Activated T-helper 2 cell treated with anti-CD3 and anti-CD28 coated beads, Interferon-gamma antibody, Interleukin-2, Interleukin-4, amounts not matched to agents 10 μg/mL and 5 μg/mL and 100 μg/mL, durations not matched to agents 14 hours and 24 hours and 36 hours (primary cell): ENCODE measurements at regions not wholly inside any gene's neighbourhood (a gene's known extent, or its start where the extent isn't known, plus 50 kb on each side); places are given as distances from the start of the nearest gene placed in this dataset.

Experiments
- DNase-seq: peaks from one replicate; pipeline ENCODE4 v3.0.0; 2021; ENCODE audit warnings: low spot score
- H3K27ac Mint-ChIP-seq: one replicate; pipeline ENCODE4 v1.8.0; 2021; ENCODE audit warnings: mixed read lengths
- H3K27me3 Mint-ChIP-seq: one replicate; pipeline ENCODE4 v1.8.0; 2021; ENCODE audit warnings: low read depth, mixed read lengths
- H3K36me3 Mint-ChIP-seq: one replicate; pipeline ENCODE4 v1.8.0; 2021; ENCODE audit warnings: low read depth, mixed read lengths
- H3K4me1 Mint-ChIP-seq: one replicate; pipeline ENCODE4 v1.8.0; 2021; ENCODE audit warnings: low read depth, mixed read lengths
- H3K4me3 Mint-ChIP-seq: one replicate; pipeline ENCODE4 v1.8.0; 2021; ENCODE audit warnings: low read depth, mild to moderate bottlenecking, moderate library complexity, mixed read lengths
- H3K9me3 Mint-ChIP-seq: one replicate; pipeline ENCODE4 v1.8.0; 2021; ENCODE audit warnings: mixed read lengths
- intact Hi-C: fragments of 100-400 bp; cut with micrococcal nuclease; formaldehyde crosslinking; loops from one replicate; pipeline ENCODE4 v1.15.1; 2023

DNA sequence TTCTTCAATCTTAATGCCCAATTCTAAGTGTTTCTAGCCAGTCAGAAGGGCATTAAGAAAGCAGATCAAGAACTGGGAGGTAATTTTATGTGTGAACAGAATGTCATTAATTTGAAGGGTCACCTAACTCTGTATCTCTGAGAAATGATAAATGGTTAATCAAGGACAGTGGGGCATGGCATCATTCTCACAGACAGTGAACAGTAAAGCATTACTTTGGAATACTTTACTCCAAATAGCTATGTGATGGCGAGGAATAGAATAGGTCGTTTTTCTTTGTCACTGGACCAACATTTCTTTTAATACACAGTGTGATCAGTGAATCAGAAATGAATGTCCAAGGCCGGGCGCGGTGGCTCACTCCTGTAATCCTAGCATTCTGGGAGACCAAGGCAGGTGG, 166.1 kb upstream of the KRR1 start:
- Mint-ChIP-seq H3K27me3 (peaks cover 12% of the 10 kb centered on the region), H3K9me3 (peaks cover 4% of the 10 kb centered on the region), H3K4me1 (no peaks in the 10 kb centered on the region), H3K27ac (no peak overlapping the region), H3K4me3 (no peak overlapping the region), H3K36me3 (no peaks in the 10 kb centered on the region)
- intact Hi-C loops = no loop called here
- no peak for DNase-seq

DNA sequence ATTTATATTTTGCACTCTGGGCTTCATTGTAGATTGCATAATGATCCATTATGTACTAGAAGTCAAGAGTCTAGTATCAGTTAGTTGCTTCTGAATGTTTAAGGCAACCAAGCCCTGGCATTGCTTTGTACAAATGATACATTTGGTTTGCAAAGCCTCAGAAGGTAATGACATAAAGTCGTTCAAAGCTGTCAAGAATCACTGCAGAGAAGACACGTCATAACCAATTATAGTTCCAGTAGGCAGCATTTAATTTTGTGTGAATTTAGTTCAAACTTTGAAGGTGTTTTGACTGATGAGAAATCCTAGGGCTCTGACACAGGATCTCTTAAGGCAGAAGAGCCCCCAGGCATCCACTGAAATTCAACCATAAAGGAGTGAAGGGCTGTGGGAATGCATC, 163.0 kb upstream of the KRR1 start:
- Mint-ChIP-seq H3K27me3 (peaks cover 16% of the 10 kb centered on the region), H3K4me3 (no peak overlapping the region), H3K27ac (no peak overlapping the region), H3K36me3 (no peaks in the 10 kb centered on the region), H3K4me1 (no peaks in the 10 kb centered on the region), H3K9me3 (no peaks in the 10 kb centered on the region)
- DNase-seq = no peak
- intact Hi-C loops = no loop called here

DNA sequence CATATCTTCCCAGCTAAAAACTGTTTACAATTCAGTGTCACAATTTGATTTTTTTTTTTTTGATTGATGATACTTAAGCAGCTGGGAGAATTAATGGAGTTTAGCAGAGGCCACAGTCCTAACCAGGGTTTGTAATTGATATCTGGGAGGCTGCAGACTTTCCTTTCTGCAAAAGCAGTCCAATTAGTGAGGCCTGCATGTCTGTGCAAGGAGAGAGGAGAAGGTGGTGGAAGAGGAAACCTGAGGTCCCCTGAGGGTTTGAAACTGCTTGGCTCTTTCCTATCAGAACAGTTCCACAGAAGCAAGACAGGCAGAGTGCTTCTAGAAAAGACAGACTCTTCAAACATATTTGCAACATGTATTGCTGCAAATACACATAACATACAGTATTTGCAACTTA, 160.8 kb upstream of the KRR1 start:
- intact Hi-C loops = no loop called here
- Mint-ChIP-seq H3K9me3 (no peaks in the 10 kb centered on the region), H3K27me3 (peaks cover 14% of the 10 kb centered on the region), H3K4me3 (no peak overlapping the region), H3K4me1 (no peaks in the 10 kb centered on the region), H3K36me3 (no peaks in the 10 kb centered on the region), H3K27ac (no peak overlapping the region)
- no peak for DNase-seq

DNA sequence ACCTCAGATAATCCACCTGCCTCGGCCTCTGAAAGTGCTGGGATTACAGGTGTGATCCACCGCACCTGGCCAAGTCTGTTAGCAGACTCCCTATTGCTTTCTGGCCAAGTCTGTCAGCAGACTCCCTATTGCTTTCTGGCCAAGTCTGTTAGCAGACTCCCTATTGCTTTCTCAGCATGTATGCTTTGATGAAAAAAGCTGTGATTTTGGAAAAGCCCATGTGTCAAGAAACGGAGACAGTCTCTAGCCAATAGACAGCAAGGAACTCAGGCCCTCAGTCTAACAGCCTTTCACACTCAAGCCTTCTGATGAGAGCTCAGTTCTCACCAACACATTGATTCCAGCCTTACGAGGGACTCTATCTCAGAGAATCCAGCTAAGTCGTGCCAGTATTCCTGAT, 158.8 kb upstream of the KRR1 start:
- Mint-ChIP-seq H3K27me3 (peaks cover 15% of the 10 kb centered on the region), H3K36me3 (no peaks in the 10 kb centered on the region), H3K9me3 (no peaks in the 10 kb centered on the region), H3K4me3 (no peak overlapping the region), H3K27ac (no peak overlapping the region), H3K4me1 (no peaks in the 10 kb centered on the region)
- no peak for DNase-seq
- intact Hi-C loops = no loop called here

GRCh38 chr12:75666939-75667334, 155.5 kb upstream of the KRR1 start:
- no peaks in the 10 kb centered on the region for H3K4me1 Mint-ChIP-seq
- peaks cover 12% of the 10 kb centered on the region for H3K27me3 Mint-ChIP-seq

DNA sequence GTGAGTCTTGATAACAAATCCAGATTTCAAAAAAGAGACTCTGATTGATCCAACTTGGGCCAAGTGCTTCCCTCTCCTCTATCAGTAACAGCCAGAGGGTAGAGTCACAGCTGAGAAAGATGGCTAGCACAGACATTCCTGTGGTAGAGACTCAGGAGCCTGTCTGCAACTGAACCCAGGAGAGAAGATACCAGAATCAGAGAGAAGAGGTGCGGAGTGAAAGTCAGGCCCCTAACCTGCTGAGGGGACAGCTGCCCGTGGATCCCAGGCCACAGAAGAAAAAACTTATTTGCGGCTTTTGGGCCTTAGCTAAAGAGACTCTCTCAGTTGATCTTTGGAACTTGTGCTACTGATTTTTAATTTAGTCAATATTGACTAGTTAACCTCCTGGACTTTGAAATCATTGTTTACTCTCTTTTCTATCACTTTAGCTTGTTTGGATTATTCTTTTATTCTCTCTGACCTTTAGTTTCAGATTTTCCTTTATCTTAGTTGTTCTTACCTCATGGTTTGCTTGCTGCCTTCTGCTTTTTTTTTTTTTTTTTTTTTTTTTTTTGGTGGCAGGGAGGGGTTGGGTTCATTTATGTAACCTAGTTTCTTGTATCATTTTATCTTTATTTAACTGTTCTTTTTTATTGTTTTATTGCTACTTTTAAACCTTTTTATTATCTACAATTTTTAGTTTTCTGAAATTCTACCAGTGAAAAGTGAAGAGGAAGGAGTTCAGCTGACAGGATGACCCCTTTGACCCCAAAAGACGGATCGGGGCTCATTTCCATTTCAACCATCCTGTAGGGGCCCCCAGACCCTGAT, 154.9 kb upstream of the KRR1 start:
- no peak overlapping the region for H3K27ac Mint-ChIP-seq
- H3K9me3 Mint-ChIP-seq = no peaks in the 10 kb centered on the region
- H3K4me3 Mint-ChIP-seq = no peak overlapping the region
- no peak for DNase-seq
- intact Hi-C loops = no loop called here
- peaks cover 10% of the 10 kb centered on the region for H3K27me3 Mint-ChIP-seq
- H3K4me1 Mint-ChIP-seq = no peaks in the 10 kb centered on the region
- no peaks in the 10 kb centered on the region for H3K36me3 Mint-ChIP-seq

More at GRCh38 chr12:75666939-75667334, 155.5 kb upstream of the KRR1 start:
- intact Hi-C loops = no loop called here
- Mint-ChIP-seq H3K27ac (no peak overlapping the region), H3K36me3 (no peaks in the 10 kb centered on the region), H3K9me3 (no peaks in the 10 kb centered on the region), H3K4me3 (no peak overlapping the region)
- no peak for DNase-seq

DNA sequence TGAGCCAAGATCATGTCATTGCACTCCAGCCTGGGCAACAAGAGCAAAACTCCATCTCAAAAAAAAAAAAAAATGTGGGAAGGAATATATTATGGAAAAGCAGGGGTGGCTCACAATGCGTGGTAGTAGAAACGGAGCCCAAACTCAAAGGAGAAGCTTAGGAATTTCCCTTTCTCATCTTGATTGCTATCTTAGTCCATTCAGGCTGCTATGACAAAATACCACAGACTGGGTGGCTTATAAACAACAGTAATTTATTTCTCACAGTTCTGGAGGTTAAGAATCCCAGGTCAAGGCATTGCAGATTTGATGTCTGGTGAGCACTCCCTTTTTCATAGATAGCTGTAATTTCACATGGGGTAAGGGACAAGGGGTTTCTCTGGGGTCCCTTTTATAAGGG, 153.8 kb upstream of the KRR1 start:
- Mint-ChIP-seq H3K4me3 (no peak overlapping the region), H3K4me1 (no peaks in the 10 kb centered on the region), H3K27ac (no peak overlapping the region), H3K27me3 (peaks cover 8% of the 10 kb centered on the region), H3K9me3 (no peaks in the 10 kb centered on the region), H3K36me3 (no peaks in the 10 kb centered on the region)
- no peak for DNase-seq
- intact Hi-C loops = no loop called here

DNA sequence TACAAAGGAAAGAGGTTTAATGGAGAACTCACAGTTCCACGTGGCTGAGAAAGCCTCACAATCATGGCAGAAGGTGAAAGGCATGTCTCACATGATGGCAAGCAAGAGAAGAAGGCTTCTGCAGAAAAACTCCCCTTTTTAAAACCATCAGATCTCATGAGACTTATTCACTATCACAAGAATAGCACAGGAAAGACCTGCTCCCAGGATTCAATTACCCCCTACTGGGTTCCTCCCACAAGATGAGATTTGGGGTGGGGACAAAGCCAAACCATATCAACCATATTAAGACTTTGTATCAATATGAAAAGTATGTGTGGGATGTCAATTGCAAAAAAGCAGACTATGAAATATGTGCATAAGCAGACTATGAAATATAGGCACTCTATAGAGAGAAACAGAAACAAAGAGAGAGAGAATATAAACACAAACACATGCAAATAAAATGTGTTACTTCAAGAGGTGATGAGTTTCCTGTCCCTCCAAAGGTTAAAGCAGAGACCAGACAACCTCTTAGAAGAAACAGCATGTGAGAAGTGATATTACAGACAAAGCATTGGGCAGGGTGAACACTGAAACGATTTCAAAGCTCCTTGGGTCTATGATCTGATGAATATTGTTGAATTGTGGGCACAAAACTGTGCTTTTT, 151.2 kb upstream of the KRR1 start:
- no peak overlapping the region for H3K27ac Mint-ChIP-seq
- no peak for DNase-seq
- peaks cover 8% of the 10 kb centered on the region for H3K27me3 Mint-ChIP-seq
- no peaks in the 10 kb centered on the region for H3K9me3 Mint-ChIP-seq
- peaks cover 11% of the 10 kb centered on the region for H3K4me1 Mint-ChIP-seq
- H3K4me3 Mint-ChIP-seq = no peak overlapping the region
- intact Hi-C loops = no loop called here
- no peaks in the 10 kb centered on the region for H3K36me3 Mint-ChIP-seq

GRCh38 chr12:75661908-75662307, 150.5 kb upstream of the KRR1 start:
- no peak for DNase-seq
- Mint-ChIP-seq H3K9me3 (no peaks in the 10 kb centered on the region), H3K27me3 (peaks cover 5% of the 10 kb centered on the region), H3K36me3 (no peaks in the 10 kb centered on the region), H3K4me3 (no peak overlapping the region), H3K4me1 (peaks cover 11% of the 10 kb centered on the region), H3K27ac (no peak overlapping the region)
- intact Hi-C loops = no loop called here

GRCh38 chr12:75660805-75661404, 149.5 kb upstream of the KRR1 start:
- H3K27ac Mint-ChIP-seq = no peak overlapping the region
- no peaks in the 10 kb centered on the region for H3K36me3 Mint-ChIP-seq
- no peak for DNase-seq
- no peaks in the 10 kb centered on the region for H3K9me3 Mint-ChIP-seq
- intact Hi-C loops = no loop called here
- H3K27me3 Mint-ChIP-seq = peaks cover 5% of the 10 kb centered on the region
- peaks cover 16% of the 10 kb centered on the region for H3K4me1 Mint-ChIP-seq
- no peak overlapping the region for H3K4me3 Mint-ChIP-seq

- H3K27me3 Mint-ChIP-seq = peaks cover 5% of the 10 kb centered on the region
- H3K27ac Mint-ChIP-seq = no peak overlapping the region
- H3K4me3 Mint-ChIP-seq = no peak overlapping the region
- no peaks in the 10 kb centered on the region for H3K9me3 Mint-ChIP-seq
- intact Hi-C loops = no loop called here
- peaks cover 24% of the 10 kb centered on the region for H3K4me1 Mint-ChIP-seq
- no peaks in the 10 kb centered on the region for H3K36me3 Mint-ChIP-seq
- no peak for DNase-seq
Measured at GRCh38 chr12:75660107-75660530, 148.7 kb upstream of the KRR1 start.

- no peaks in the 10 kb centered on the region for H3K36me3 Mint-ChIP-seq
- H3K4me3 Mint-ChIP-seq = no peak overlapping the region
- H3K9me3 Mint-ChIP-seq = no peaks in the 10 kb centered on the region
- peak; percentile 9 for DNase-seq
- intact Hi-C loops = loop anchor here (5.0 to 10.0 kb wide), 6 partner anchors 53 to 363 kb away; partner anchors contain the start of genes CAPS2 and GLIPR1L1
- H3K27ac Mint-ChIP-seq = peak overlapping the region; percentile 5
- H3K4me1 Mint-ChIP-seq = peaks cover 32% of the 10 kb centered on the region
- peaks cover 5% of the 10 kb centered on the region for H3K27me3 Mint-ChIP-seq
Measured at GRCh38 chr12:75658901-75659823, 147.8 kb upstream of the KRR1 start.
